HCT116 (cell line): ENCODE measurements at regions not wholly inside any gene's neighbourhood (a gene's known extent, or its start where the extent isn't known, plus 50 kb on each side); places are given as distances from the start of the nearest gene placed in this dataset.

ENCODE experiments used
- ATAC-seq: fragments of 200-7000 bp; cut with Tn5 transposase; 2 replicates; pipeline ENCODE4 v1.9.1; 2020; ENCODE audit warnings: mild to moderate bottlenecking, moderate library complexity
- BruUV-seq: library from RNA; stranded (reverse); fragments of 400-500 nt; replicated peaks from 2 replicates; lab custom pipeline; 2021; lab: Mats Ljungman, UMichigan
- CTCF ChIA-PET: fragments of 300-600 bp; sonication (Branson Sonifier 250); formaldehyde crosslinking; loops from one replicate; lab custom pipeline; 2021; ENCODE audit warnings: antibody characterized with exemption; lab: Charles Lee
- POLR2A ChIA-PET: fragments of 300-600, 350-600 bp; sonication (Branson Sonifier 250); formaldehyde crosslinking; loops from one replicate; lab custom pipeline; 2021; ENCODE audit warnings: antibody characterized with exemption; lab: Charles Lee
- RAD21 ChIA-PET, 2 experiments: fragments of 300-600 bp; sonication (Branson Sonifier 250); formaldehyde crosslinking; loops; one replicate each; lab custom pipeline; 2023; ENCODE audit warnings: low total read pairs in 2 of 2; ENCODE audit not compliant: uncharacterized antibody in 2 of 2, unreplicated experiment in 2 of 2, low non-redundant PET in 1 of 2; lab: Charles Lee
- DNase-seq: peaks from one replicate; pipeline ENCODE4 v3.0.0-alpha.2; 2010; ENCODE audit warnings: low read depth, low spot score
- H2AFZ ChIP-seq: fragments of 200-600 bp; shearing (Covaris generic), sonication (generic); 2 replicates; pipeline ENCODE4 v1.6.1; 2017; ENCODE audit warnings: low read depth, mixed run types, mixed read lengths, antibody characterized with exemption, low read length; ENCODE audit not compliant: poor library complexity, severe bottlenecking
- H3K27ac ChIP-seq: 2 replicates; pipeline ENCODE4 v1.5.1; 2012; ENCODE audit warnings: low read depth, low read length
- H3K27me3 ChIP-seq: fragments of 200-600 bp; sonication (generic); 2 replicates; pipeline ENCODE4 v1.6.1; 2016; ENCODE audit warnings: mixed run types, low read length, mixed read lengths; ENCODE audit not compliant: insufficient read depth
- H3K36me3 ChIP-seq, 2 experiments: fragments of 200-500 bp in 1 of 2; fragments of 200-600 bp in 1 of 2; sonication (Bioruptor generic) in 1 of 2; sonication (generic) in 1 of 2; 2 replicates each; pipeline versions ENCODE4 v1.5.1 to v1.6.1; 2014 to 2016; ENCODE audit warnings: low read length in 2 of 2, inconsistent platforms in 1 of 2, mixed read lengths in 1 of 2, mixed run types in 1 of 2; ENCODE audit not compliant: insufficient read depth in 2 of 2, control insufficient read depth in 1 of 2
- H3K4me1 ChIP-seq, 2 experiments: fragments of 200-600 bp in 1 of 2; sonication (generic) in 1 of 2; 2 replicates each; pipeline versions ENCODE4 v1.5.1 to v1.6.1; 2012 to 2017; ENCODE audit warnings: low read length in 2 of 2, inconsistent platforms in 1 of 2, mild to moderate bottlenecking in 1 of 2, mixed read lengths in 1 of 2, mixed run types in 1 of 2, moderate library complexity in 1 of 2; ENCODE audit not compliant: insufficient read depth in 2 of 2, control insufficient read depth in 1 of 2
- H3K4me2 ChIP-seq: fragments of 200-600 bp; sonication (generic); 2 replicates; pipeline ENCODE4 v1.6.1; 2017; ENCODE audit warnings: mixed run types, low read length, mixed read lengths
- H3K4me3 ChIP-seq, 2 experiments: fragments of 200-600 bp in 1 of 2; sonication (generic) in 1 of 2; replicated peaks in 1 of 2; 2 replicates each; pipeline ENCODE4 v1.5.1; 2011 to 2016; ENCODE audit warnings: low read length in 2 of 2, control low read depth in 1 of 2, low read depth in 1 of 2, mild to moderate bottlenecking in 1 of 2, mixed read lengths in 1 of 2, mixed run types in 1 of 2
- H3K79me2 ChIP-seq: fragments of 200-600 bp; sonication (generic); 2 replicates; pipeline ENCODE4 v1.6.1; 2017; ENCODE audit warnings: mild to moderate bottlenecking, mixed run types, low read length, moderate library complexity, mixed read lengths; ENCODE audit not compliant: insufficient read depth
- H3K9ac ChIP-seq: fragments of 200-600 bp; sonication (generic); 2 replicates; pipeline ENCODE4 v1.6.1; 2016; ENCODE audit warnings: low read length, mixed read lengths
- H3K9me2 ChIP-seq: fragments of 200-600 bp; sonication (generic), shearing (Covaris generic); 2 replicates; pipeline ENCODE4 v1.6.1; 2017; ENCODE audit warnings: mixed run types, mild to moderate bottlenecking, moderate library complexity; ENCODE audit not compliant: insufficient read depth
- H3K9me3 ChIP-seq, 2 experiments: fragments of 200-500 bp in 1 of 2; fragments of 200-600 bp in 1 of 2; sonication (Bioruptor generic) in 1 of 2; sonication (generic) in 1 of 2; 2 replicates each; pipeline ENCODE4 v1.6.1; 2014 to 2017; ENCODE audit warnings: low read length in 2 of 2, mixed read lengths in 2 of 2, inconsistent platforms in 1 of 2, low read depth in 1 of 2, mild to moderate bottlenecking in 1 of 2, mixed run types in 1 of 2, moderate library complexity in 1 of 2; ENCODE audit not compliant: control insufficient read depth in 1 of 2, insufficient read depth in 1 of 2
- H4K20me1 ChIP-seq: fragments of 200-600 bp; sonication (generic), shearing (Covaris generic); 2 replicates; pipeline ENCODE4 v1.6.1; 2017; ENCODE audit warnings: mixed run types, mild to moderate bottlenecking, moderate library complexity; ENCODE audit not compliant: insufficient read depth
- ATF3 ChIP-seq: IDR thresholded peaks from 2 replicates; pipeline ENCODE4 v1.6.1; 2012
- CBX3 ChIP-seq: IDR thresholded peaks from 2 replicates; pipeline ENCODE4 v1.6.1; 2012; ENCODE audit warnings: low read depth
- CEBPB ChIP-seq: IDR thresholded peaks from 2 replicates; pipeline ENCODE4 v1.6.1; 2012; ENCODE audit warnings: low read depth
- CTCF ChIP-seq, 3 experiments: fragments of 200-600 bp in 1 of 3; sonication (generic) in 1 of 3; IDR thresholded peaks in 2 of 3; conservative IDR thresholded peaks in 1 of 3; 2 replicates each; pipeline ENCODE4 v1.5.1; 2012 to 2017; ENCODE audit warnings: low read depth in 2 of 3, low read length in 2 of 3, antibody characterized with exemption in 1 of 3, borderline replicate concordance in 1 of 3, control low read depth in 1 of 3, mild to moderate bottlenecking in 1 of 3, mixed read lengths in 1 of 3, mixed run types in 1 of 3, moderate library complexity in 1 of 3; ENCODE audit not compliant: insufficient read depth in 1 of 3
- EGR1 ChIP-seq: IDR thresholded peaks from 2 replicates; pipeline ENCODE4 v1.6.1; 2012; ENCODE audit warnings: low read depth
- FOSL1 ChIP-seq: IDR thresholded peaks from 2 replicates; pipeline ENCODE4 v1.6.1; 2012; ENCODE audit warnings: low read depth
- MAX ChIP-seq: IDR thresholded peaks from 2 replicates; pipeline ENCODE4 v1.6.1; 2012
- POLR2A ChIP-seq: IDR thresholded peaks from 2 replicates; pipeline ENCODE4 v1.7.0; 2011; ENCODE audit warnings: borderline replicate concordance; ENCODE audit not compliant: insufficient read depth, insufficient read length; ENCODE audit errors: extremely low read depth
- POLR2AphosphoS5 ChIP-seq: IDR thresholded peaks from 2 replicates; pipeline ENCODE4 v1.6.1; 2011; ENCODE audit warnings: mild to moderate bottlenecking, low read depth, low read length, moderate library complexity
- RAD21 ChIP-seq: IDR thresholded peaks from 2 replicates; pipeline ENCODE4 v1.6.1; 2012; ENCODE audit warnings: low read depth, mild to moderate bottlenecking
- REST ChIP-seq: IDR thresholded peaks from 2 replicates; pipeline ENCODE4 v1.6.1; 2012; ENCODE audit warnings: low read depth
- SIN3A ChIP-seq: IDR thresholded peaks from 2 replicates; pipeline ENCODE4 v1.6.1; 2012; ENCODE audit warnings: low read depth
- SP1 ChIP-seq: IDR thresholded peaks from 2 replicates; pipeline ENCODE4 v1.6.1; 2012; ENCODE audit warnings: low read depth
- SRF ChIP-seq: IDR thresholded peaks from 2 replicates; pipeline ENCODE4 v1.6.1; 2012; ENCODE audit warnings: low read depth
- TCF7L2 ChIP-seq: IDR thresholded peaks from 2 replicates; pipeline ENCODE4 v1.7.0; 2011; ENCODE audit warnings: borderline replicate concordance, inconsistent platforms; ENCODE audit not compliant: insufficient read depth, insufficient read length; ENCODE audit errors: extremely low read depth
- YY1 ChIP-seq: IDR thresholded peaks from 2 replicates; pipeline ENCODE4 v1.6.1; 2011; ENCODE audit warnings: low read length, low read depth, moderate library complexity, mild to moderate bottlenecking; ENCODE audit not compliant: insufficient replicate concordance; ENCODE audit errors: extremely low read depth
- ZBTB33 ChIP-seq: IDR thresholded peaks from 2 replicates; pipeline ENCODE4 v1.6.1; 2011; ENCODE audit warnings: mild to moderate bottlenecking, low read length, moderate library complexity; ENCODE audit not compliant: insufficient replicate concordance; ENCODE audit errors: extremely low read depth
- ZFX ChIP-seq: fragments of 450-650 bp; IDR thresholded peaks from 2 replicates; pipeline ENCODE4 v1.6.1; 2017
- ZNF274 ChIP-seq: fragments of 200-500 bp; sonication (Bioruptor generic); IDR thresholded peaks from 2 replicates; pipeline ENCODE4 v1.6.1; 2014; ENCODE audit warnings: mild to moderate bottlenecking, low read depth, low read length, inconsistent platforms
- intact Hi-C: fragments of 100-400 bp; cut with micrococcal nuclease; formaldehyde crosslinking; loops from 2 replicates; pipeline ENCODE4 v1.10.0; 2022

- CTCF ChIA-PET = interaction anchor here (1.3 kb wide), 1 partner anchor 72 kb away, joined by 3 read pairs; no protein-coding TSS in a partner anchor
- no peak overlapping the region for H3K9ac ChIP-seq
- no peak for DNase-seq
- intact Hi-C loops = no loop called here
- no peaks in the 10 kb centered on the region for H3K36me3 ChIP-seq
- H3K4me3 ChIP-seq = no peak overlapping the region
- H2AFZ ChIP-seq = no peak overlapping the region
- ATAC-seq = no peak
- no peaks in the 10 kb centered on the region for H4K20me1 ChIP-seq
- H3K9me3 ChIP-seq = no peaks in the 10 kb centered on the region
- H3K4me1 ChIP-seq = no peaks in the 10 kb centered on the region
- no peaks in the 10 kb centered on the region for H3K79me2 ChIP-seq
- no peak overlapping the region for H3K27ac ChIP-seq
- POLR2A ChIA-PET = no interaction called here
- no peak overlapping the region for H3K4me2 ChIP-seq
- RAD21 ChIA-PET = no interaction called here
- H3K27me3 ChIP-seq = no peaks in the 10 kb centered on the region
- no TSS peak for BruUV-seq
- no peaks in the 10 kb centered on the region for H3K9me2 ChIP-seq
- TF ChIP-seq RAD21 = no peak
- no peak for TF ChIP-seq SRF
- no peak for TF ChIP-seq CBX3
- no peak for TF ChIP-seq FOSL1
- TF ChIP-seq ATF3 = no peak
- TF ChIP-seq EGR1 = no peak
- TF ChIP-seq CTCF (IDR thresholded peaks at IDR 0.05 in 2 of 3, conservative IDR thresholded peaks at IDR 0.05 in 1 of 3; ENCODE audit: borderline replicate concordance in 1 of 3, insufficient read depth in 1 of 3, low read depth in 2 of 3, low read length in 2 of 3) = no peak
- TF ChIP-seq YY1 = no peak
- no peak for TF ChIP-seq POLR2AphosphoS5
- TF ChIP-seq MAX = no peak
- no peak for TF ChIP-seq ZNF274
- TF ChIP-seq TCF7L2 = no peak
- no peak for TF ChIP-seq SIN3A
- no peak for TF ChIP-seq SP1
- TF ChIP-seq REST = no peak
- no peak for TF ChIP-seq ZFX
- TF ChIP-seq CEBPB = no peak
- TF ChIP-seq ZBTB33 = no peak
- TF ChIP-seq POLR2A = no peak
These were observed 51.4 kb upstream of the DAB2 start for GRCh38 chr5:39475881-39476842.
